OCI-LY7 (cell line): ENCODE measurements at regions not wholly inside any gene's neighbourhood (a gene's known extent, or its start where the extent isn't known, plus 50 kb on each side); places are given as distances from the start of the nearest gene placed in this dataset.

Experiments
- BruUV-seq: library from RNA; stranded (reverse); fragments of 400-500 nt; replicated peaks from 2 replicates; lab custom pipeline; 2021; lab: Mats Ljungman, UMichigan
- CTCF ChIA-PET: fragments of 300-600 bp; sonication (Branson Sonifier 250); formaldehyde crosslinking; loops from one replicate; lab custom pipeline; 2022; ENCODE audit warnings: antibody characterized with exemption; ENCODE audit not compliant: unreplicated experiment; lab: Charles Lee
- POLR2A ChIA-PET: fragments of 300-600 bp; sonication (Branson Sonifier 250); formaldehyde crosslinking; loops from one replicate; lab custom pipeline; 2022; ENCODE audit warnings: antibody characterized with exemption; lab: Charles Lee
- DNase-seq: peaks from one replicate; pipeline ENCODE4 v3.0.0-alpha.2; 2015; ENCODE audit warnings: low spot score
- H2AFZ ChIP-seq: fragments of 200-600 bp; sonication (generic), shearing (Covaris generic); 2 replicates; pipeline ENCODE4 v1.6.1; 2014; ENCODE audit warnings: mild to moderate bottlenecking, antibody characterized with exemption, low read length, moderate library complexity
- H3K27ac ChIP-seq: fragments of 200-600 bp; sonication (generic); 2 replicates; pipeline ENCODE4 v1.5.1; 2014; ENCODE audit warnings: mixed run types, low read depth, mild to moderate bottlenecking, moderate library complexity, low read length, inconsistent platforms; ENCODE audit not compliant: poor library complexity, severe bottlenecking
- H3K36me3 ChIP-seq: fragments of 200-600 bp; sonication (generic); 2 replicates; pipeline ENCODE4 v1.6.1; 2014; ENCODE audit warnings: mild to moderate bottlenecking, antibody characterized with exemption, low read length, moderate library complexity, mixed read lengths; ENCODE audit not compliant: insufficient read depth
- H3K4me1 ChIP-seq: fragments of 200-600 bp; sonication (generic); 2 replicates; pipeline ENCODE4 v1.5.1; 2014; ENCODE audit warnings: mild to moderate bottlenecking, low read length; ENCODE audit not compliant: insufficient read depth, poor library complexity, severe bottlenecking
- H3K4me2 ChIP-seq: fragments of 200-600 bp; sonication (generic); 2 replicates; pipeline ENCODE4 v1.6.1; 2014; ENCODE audit warnings: mild to moderate bottlenecking, low read length
- H3K4me3 ChIP-seq: fragments of 200-600 bp; sonication (generic); 2 replicates; pipeline ENCODE4 v1.5.1; 2014; ENCODE audit warnings: mild to moderate bottlenecking, low read depth, low read length; ENCODE audit not compliant: poor library complexity, severe bottlenecking
- H3K79me2 ChIP-seq: fragments of 200-600 bp; sonication (generic); 2 replicates; pipeline ENCODE4 v1.6.1; 2016; ENCODE audit warnings: low read depth, mild to moderate bottlenecking, low read length, moderate library complexity, mixed read lengths; ENCODE audit not compliant: insufficient read depth
- H3K9me2 ChIP-seq: fragments of 200-600 bp; sonication (generic); 2 replicates; pipeline ENCODE4 v1.6.1; 2016; ENCODE audit warnings: mild to moderate bottlenecking, low read length, mixed read lengths; ENCODE audit not compliant: insufficient read depth
- H3K9me3 ChIP-seq: fragments of 200-600 bp; sonication (generic); 2 replicates; pipeline ENCODE4 v1.6.1; 2014; ENCODE audit warnings: mild to moderate bottlenecking, mixed run types, low read length, mixed read lengths
- H4K20me1 ChIP-seq: fragments of 200-600 bp; sonication (generic); 2 replicates; pipeline ENCODE4 v1.6.1; 2014; ENCODE audit warnings: mild to moderate bottlenecking, antibody characterized with exemption, low read length, moderate library complexity, mixed read lengths; ENCODE audit not compliant: insufficient read depth
- CTCF ChIP-seq: fragments of 200-600 bp; sonication (generic); conservative IDR thresholded peaks from 2 replicates; pipeline ENCODE4 v1.5.1; 2014; ENCODE audit warnings: mild to moderate bottlenecking, antibody characterized with exemption, low read length, moderate library complexity, mixed read lengths
- EZH2phosphoT487 ChIP-seq: fragments of 200-600 bp; sonication (generic); IDR thresholded peaks from 2 replicates; pipeline ENCODE4 v1.6.1; 2018; ENCODE audit warnings: low read depth, borderline replicate concordance, mild to moderate bottlenecking, mixed run types, antibody characterized with exemption, low read length, moderate library complexity, mixed read lengths
- intact Hi-C: fragments of 100-400 bp; cut with micrococcal nuclease; formaldehyde crosslinking; loops from one replicate; pipeline ENCODE4 v1.10.0; 2022; ENCODE audit not compliant: unreplicated experiment

GRCh38 chr9:107982001-107982400 lies 492.4 kb upstream of the KLF4 start:
- H3K4me3 ChIP-seq = no peak overlapping the region
- TF ChIP-seq EZH2phosphoT487 (no peak), CTCF (no peak)
- H3K27ac ChIP-seq = no peak overlapping the region
- BruUV-seq = no TSS peak
- no peak overlapping the region for H2AFZ ChIP-seq
- ChIA-PET POLR2A (no interaction called here), CTCF (no interaction called here)
- H3K9me2 ChIP-seq = no peaks in the 10 kb centered on the region
- H3K36me3 ChIP-seq = no peaks in the 10 kb centered on the region
- no peak overlapping the region for H3K4me2 ChIP-seq
- H3K79me2 ChIP-seq = no peaks in the 10 kb centered on the region
- no peaks in the 10 kb centered on the region for H3K4me1 ChIP-seq
- H4K20me1 ChIP-seq = no peaks in the 10 kb centered on the region
- no peak for DNase-seq
- no peaks in the 10 kb centered on the region for H3K9me3 ChIP-seq
- intact Hi-C loops = no loop called here

- H3K4me2 ChIP-seq = no peak overlapping the region
- BruUV-seq = no TSS peak
Observed at GRCh38 chr9:107980984-107981383, 491.4 kb upstream of the KLF4 start.

GRCh38 chr9:107976767-107977166 lies 487.2 kb upstream of the KLF4 start:
- Histone ChIP-seq H3K9me2 (no peaks in the 10 kb centered on the region), H3K4me1 (no peaks in the 10 kb centered on the region), H3K4me2 (no peak overlapping the region), H2AFZ (no peak overlapping the region), H3K36me3 (no peaks in the 10 kb centered on the region), H3K9me3 (no peaks in the 10 kb centered on the region), H3K79me2 (no peaks in the 10 kb centered on the region), H4K20me1 (no peaks in the 10 kb centered on the region), H3K4me3 (no peak overlapping the region), H3K27ac (no peak overlapping the region)
- no peak for DNase-seq
- CTCF ChIA-PET = no interaction called here
- TF ChIP-seq CTCF = no peak
- no peak for TF ChIP-seq EZH2phosphoT487
- POLR2A ChIA-PET = no interaction called here
- BruUV-seq = no TSS peak
- intact Hi-C loops = no loop called here

More at GRCh38 chr9:107980984-107981383, 491.4 kb upstream of the KLF4 start:
- intact Hi-C loops = no loop called here
- no peaks in the 10 kb centered on the region for H3K79me2 ChIP-seq
- H2AFZ ChIP-seq = no peak overlapping the region
- no peak overlapping the region for H3K4me3 ChIP-seq
- H3K9me3 ChIP-seq = no peaks in the 10 kb centered on the region
- H3K27ac ChIP-seq = no peak overlapping the region
- DNase-seq = no peak
- H3K9me2 ChIP-seq = no peaks in the 10 kb centered on the region
- H4K20me1 ChIP-seq = no peaks in the 10 kb centered on the region
- no peak for TF ChIP-seq CTCF
- TF ChIP-seq EZH2phosphoT487 = no peak
- POLR2A ChIA-PET = no interaction called here
- H3K4me1 ChIP-seq = no peaks in the 10 kb centered on the region
- CTCF ChIA-PET = no interaction called here
- no peaks in the 10 kb centered on the region for H3K36me3 ChIP-seq
